RWPE1 (cell line): ENCODE measurements at regions not wholly inside any gene's neighbourhood (a gene's known extent, or its start where the extent isn't known, plus 50 kb on each side); places are given as distances from the start of the nearest gene placed in this dataset.
"Not testable (repeated sequence)": the region's sequence is repeated elsewhere in the genome, so short reads cannot be mapped to it uniquely, and the experiment has no call there.

Experiments used
- CTCF ChIA-PET: fragments of 350-600 bp; sonication (Branson Sonifier 250); formaldehyde crosslinking; extraction: SDS; loops from one replicate; lab custom pipeline; 2021; lab: Yijun Ruan, JAX
- POLR2A ChIA-PET: fragments of 400-600 bp; formaldehyde crosslinking; extraction: SDS; loops from one replicate; lab custom pipeline; 2020; ENCODE audit warnings: antibody characterized with exemption; ENCODE audit not compliant: low non-redundant PET; lab: Yijun Ruan, JAX
- DNase-seq: peaks from one replicate; pipeline ENCODE4 v3.0.0; 2012; ENCODE audit warnings: low spot score
- H3K27ac ChIP-seq: fragments of 450-650 bp; 2 replicates; pipeline ENCODE4 v1.5.1; 2017
- CTCF ChIP-seq: fragments of 450-650 bp; conservative IDR thresholded peaks from 2 replicates; pipeline ENCODE4 v1.5.1; 2017; ENCODE audit warnings: low read depth, mild to moderate bottlenecking

GRCh38 chr16:29116980-29117379 lies 132.1 kb downstream of the LAT start:
- no peak overlapping the region for H3K27ac ChIP-seq
- ChIA-PET POLR2A (interaction anchor here (0.7 kb wide), 1 partner anchor 17 kb away, joined by 3 read pairs; no protein-coding TSS in a partner anchor), CTCF (no interaction called here)
- TF ChIP-seq CTCF = no peak
- no peak for DNase-seq

GRCh38 chr16:29116207-29116606 lies 131.4 kb downstream of the LAT start:
- CTCF ChIA-PET, DNase-seq, POLR2A ChIA-PET, H3K27ac ChIP-seq: not testable (repeated sequence)

- H3K27ac ChIP-seq, POLR2A ChIA-PET, DNase-seq: not testable (repeated sequence)
- CTCF ChIA-PET = interaction anchor here (0.6 kb wide), 1 partner anchor 527 kb away, joined by 4 read pairs; no protein-coding TSS in a partner anchor
Measured at GRCh38 chr16:29115802-29116141, 130.9 kb downstream of the LAT start.

GRCh38 chr16:29114989-29115801 lies 130.3 kb downstream of the LAT start:
- H3K27ac ChIP-seq, POLR2A ChIA-PET: not testable (repeated sequence)
- DNase-seq = peak; percentile 16
- TF ChIP-seq CTCF = peak; percentile 79
- CTCF ChIA-PET = interaction anchor here (0.6 kb wide), 2 partner anchors 528 to 1281 kb away, joined by 3 to 4 read pairs; no protein-coding TSS in a partner anchor

GRCh38 chr16:29114574-29114973 lies 129.7 kb downstream of the LAT start:
- no peak for TF ChIP-seq CTCF
- POLR2A ChIA-PET = no interaction called here
- CTCF ChIA-PET = interaction anchor here (0.6 kb wide), 1 partner anchor 1281 kb away, joined by 3 read pairs; no protein-coding TSS in a partner anchor
- DNase-seq = no peak
- no peak overlapping the region for H3K27ac ChIP-seq

GRCh38 chr16:29113446-29113845 lies 128.6 kb downstream of the LAT start:
- DNase-seq, CTCF ChIA-PET, H3K27ac ChIP-seq, POLR2A ChIA-PET: not testable (repeated sequence)

GRCh38 chr16:29112755-29113347 lies 128.0 kb downstream of the LAT start:
- TF ChIP-seq CTCF = no peak
- ChIA-PET POLR2A (no interaction called here), CTCF (no interaction called here)
- DNase-seq = no peak
- no peak overlapping the region for H3K27ac ChIP-seq

GRCh38 chr16:29111901-29112680 lies 127.2 kb downstream of the LAT start:
- CTCF ChIA-PET, DNase-seq, H3K27ac ChIP-seq, POLR2A ChIA-PET: not testable (repeated sequence)
